Epidermal melanocyte (primary cell): ENCODE measurements at regions not wholly inside any gene's neighbourhood (a gene's known extent, or its start where the extent isn't known, plus 50 kb on each side); places are given as distances from the start of the nearest gene placed in this dataset.

Experiments used
- DNase-seq: peaks from one replicate; pipeline ENCODE4 v3.0.0; 2011; ENCODE audit warnings: low spot score; ENCODE audit not compliant: insufficient read length

GRCh38 chr18:3358310-3358709 lies 91.7 kb upstream of the TGIF1 start:
- no peak for DNase-seq

DNA sequence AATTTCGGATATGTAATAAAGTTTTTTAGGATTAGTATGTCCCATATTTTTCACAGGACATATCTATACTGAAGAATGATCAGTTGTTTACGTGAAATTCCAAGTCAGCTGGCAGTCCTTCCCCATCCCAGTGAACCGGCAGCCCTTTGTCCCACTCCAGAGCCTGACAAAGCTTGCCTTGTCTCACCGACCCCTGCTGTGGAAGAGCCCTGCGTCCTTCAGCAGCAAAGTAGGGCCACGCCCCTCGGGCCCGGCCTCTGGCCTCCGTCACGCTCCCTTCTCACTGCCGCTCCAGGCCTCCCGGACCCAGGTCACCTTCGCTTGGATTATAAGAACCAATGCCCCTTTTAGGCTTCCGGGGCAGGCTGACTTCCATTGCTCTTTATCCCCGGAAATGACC lies 89.8 kb upstream of the TGIF1 start:
- DNase-seq = peak; percentile 26

GRCh38 chr18:3367491-3368091 lies 82.4 kb upstream of the TGIF1 start:
- DNase-seq = no peak

DNA sequence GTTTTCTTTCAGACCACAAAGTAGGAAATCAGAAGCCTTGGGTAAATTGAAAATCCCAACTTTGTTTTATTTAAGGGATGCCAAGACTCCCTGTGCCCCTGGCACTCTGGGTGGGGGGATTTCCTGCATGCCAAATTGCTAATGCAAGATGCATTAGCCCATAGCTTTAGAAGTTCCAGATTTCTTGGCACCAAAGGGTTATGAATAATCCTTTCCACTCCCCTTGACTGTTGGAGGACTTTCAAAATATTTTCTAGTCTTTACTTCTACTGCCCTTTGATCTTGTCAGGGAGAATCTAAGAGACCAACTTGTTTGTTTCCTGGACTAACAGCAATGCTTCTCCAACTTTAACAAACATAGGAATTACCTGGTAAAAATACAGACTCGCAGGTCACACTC lies 81.8 kb upstream of the TGIF1 start:
- DNase-seq = no peak

- no peak for DNase-seq
Observed at GRCh38 chr18:3379685-3380084, 70.3 kb upstream of the TGIF1 start.

GRCh38 chr18:3380384-3380961 lies 69.5 kb upstream of the TGIF1 start:
- no peak for DNase-seq

GRCh38 chr18:3383381-3383915 lies 66.5 kb upstream of the TGIF1 start:
- DNase-seq = no peak

GRCh38 chr18:3384664-3385563 lies 65.1 kb upstream of the TGIF1 start:
- DNase-seq = no peak

DNA sequence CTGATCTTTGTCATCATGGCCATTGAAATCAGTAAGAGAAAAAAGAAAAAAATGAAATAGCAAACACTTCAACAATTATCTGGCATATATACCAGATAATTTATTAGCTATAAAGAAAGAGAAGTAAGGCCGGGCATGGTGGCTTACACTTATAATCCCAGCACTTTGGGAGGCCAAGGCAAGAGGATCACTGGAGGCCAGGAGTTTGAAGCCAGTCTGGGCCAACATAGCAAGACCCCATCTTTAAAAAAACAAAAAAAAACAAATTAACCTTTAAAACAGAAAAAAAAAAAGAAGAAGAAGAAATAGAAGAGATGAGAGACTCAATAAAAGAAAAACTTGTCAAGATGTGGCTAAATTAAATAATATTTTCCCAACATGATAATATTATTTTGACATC lies 61.6 kb upstream of the TGIF1 start:
- no peak for DNase-seq

- DNase-seq = no peak
Observed at GRCh38 chr18:3388980-3389379, 61.0 kb upstream of the TGIF1 start.

DNA sequence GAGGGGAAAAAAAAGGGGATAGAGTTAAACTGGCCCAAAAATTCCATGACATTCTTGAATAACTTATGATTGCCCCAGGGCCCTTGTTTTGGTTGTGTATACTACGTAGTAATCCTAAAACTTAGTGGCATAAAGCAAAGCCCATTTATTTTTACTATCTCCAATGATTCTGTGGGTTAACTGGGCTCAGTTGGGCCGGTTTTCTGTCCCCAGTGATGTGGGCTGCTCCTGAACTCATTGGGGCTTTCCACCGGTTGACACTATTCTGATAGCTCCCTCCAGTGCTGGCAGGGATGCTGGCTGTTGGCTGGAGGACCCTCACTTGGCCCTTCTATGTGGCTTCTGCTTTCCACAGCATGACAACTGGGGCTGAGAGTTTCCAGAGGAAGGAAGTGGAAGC lies 60.0 kb upstream of the TGIF1 start:
- DNase-seq = no peak

- DNase-seq = no peak
Observed at GRCh38 chr18:3391704-3392466, 58.1 kb upstream of the TGIF1 start.

- no peak for DNase-seq
Observed at GRCh38 chr18:3392467-3392855, 57.5 kb upstream of the TGIF1 start.

DNA sequence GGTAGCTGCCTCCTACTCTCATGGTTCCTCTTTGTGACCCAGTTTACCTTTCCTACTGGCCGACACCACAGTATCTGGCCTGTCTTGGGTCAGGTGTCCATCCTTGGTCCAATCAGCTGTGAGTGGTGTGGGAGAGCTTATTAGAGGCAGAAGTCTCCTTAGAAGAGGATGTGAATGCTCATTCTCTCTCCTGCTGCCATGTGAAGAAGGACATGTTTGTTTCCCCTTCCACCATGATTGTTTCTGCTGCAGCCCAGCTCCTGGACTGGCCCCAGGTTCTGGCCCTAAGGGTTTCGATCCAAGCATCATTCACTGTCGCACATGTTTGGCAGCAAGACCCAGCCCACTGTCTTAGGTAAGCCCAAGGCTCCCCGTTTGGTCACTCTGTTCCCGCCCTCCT lies 55.3 kb upstream of the TGIF1 start:
- no peak for DNase-seq

DNA sequence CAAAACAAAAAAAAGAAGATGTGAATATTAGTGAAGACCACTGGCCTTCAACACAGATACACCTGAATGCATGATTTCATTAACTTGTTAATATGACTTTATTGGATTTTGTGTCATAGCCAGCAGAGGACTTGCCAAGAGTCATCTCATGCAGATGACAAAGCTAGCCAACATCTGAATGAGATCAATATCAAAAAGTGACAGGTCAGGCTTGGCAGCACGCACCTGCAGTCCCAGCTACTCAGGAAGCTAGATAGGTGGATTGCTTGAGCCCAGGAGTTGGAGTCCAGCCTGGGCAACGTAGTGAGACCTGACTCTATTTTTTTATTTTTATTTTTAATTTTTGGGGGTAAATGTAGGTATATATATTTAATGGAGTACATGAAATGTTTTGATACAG lies 54.5 kb upstream of the TGIF1 start:
- no peak for DNase-seq

DNA sequence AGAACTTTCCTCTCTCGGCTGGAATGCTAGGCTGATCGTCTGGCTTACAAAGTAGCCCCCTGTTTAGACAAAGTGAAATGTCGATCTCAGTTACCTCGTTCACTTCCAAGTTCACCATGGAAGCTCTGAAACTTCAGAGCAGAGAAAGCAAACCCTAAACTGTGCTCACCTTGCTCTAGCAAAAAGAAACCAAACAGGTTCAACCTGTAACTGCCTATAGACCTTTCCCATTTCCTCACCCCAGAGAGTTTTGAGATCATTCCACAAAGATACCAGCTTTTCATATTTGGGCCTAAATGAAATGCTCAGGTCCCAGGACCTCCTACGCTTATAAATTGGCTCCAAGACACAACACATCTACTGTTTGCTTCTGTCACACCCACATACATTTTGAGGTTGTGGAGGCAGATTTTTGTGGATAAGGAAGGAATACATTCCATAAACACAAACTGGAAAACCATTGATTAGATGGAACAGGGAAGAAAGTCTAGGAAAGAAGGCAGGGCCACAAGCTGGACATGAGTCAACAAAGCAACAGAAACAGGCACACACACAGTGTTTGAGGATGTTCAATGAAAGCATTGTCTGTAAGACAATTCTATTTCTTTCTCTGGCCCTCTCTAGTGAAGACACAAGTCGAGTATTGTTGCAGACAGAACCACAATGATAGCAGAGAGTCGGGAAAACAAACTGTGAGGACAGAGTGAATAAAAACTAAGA lies 52.8 kb upstream of the TGIF1 start:
- DNase-seq = no peak

GRCh38 chr18:3397786-3398185 lies 52.2 kb upstream of the TGIF1 start:
- no peak for DNase-seq
